ENCODE measurements at regions not wholly inside any gene's neighbourhood (a gene's known extent, or its start where the extent isn't known, plus 50 kb on each side); places are given as distances from the start of the nearest gene placed in this dataset.

- H3K27me3 Mint-ChIP-seq (ENCODE audit: unreplicated experiment): peaks cover 1% of the 10 kb centered on the region
- peaks cover 1% of the 10 kb centered on the region for H3K9me3 Mint-ChIP-seq (ENCODE audit: unreplicated experiment)
- peaks cover 6% of the 10 kb centered on the region for H3K36me3 Mint-ChIP-seq (ENCODE audit: unreplicated experiment)
- DNase-seq: no peak
- no peak for TF ChIP-seq CTCF (IDR thresholded peaks at IDR 0.05; ENCODE audit: partially characterized antibody, unreplicated experiment)
- no peak overlapping the region for H3K4me3 Mint-ChIP-seq (ENCODE audit: unreplicated experiment)
- no peak overlapping the region for H3K27ac Mint-ChIP-seq (ENCODE audit: unreplicated experiment)
- no peaks in the 10 kb centered on the region for H3K4me1 Mint-ChIP-seq (ENCODE audit: low read depth, unreplicated experiment)
These were observed 193.0 kb upstream of the SNX19 start for GRCh38 chr11:131109257-131109656.

- H3K4me3 Mint-ChIP-seq (ENCODE audit: unreplicated experiment): no peak overlapping the region
These were observed 193.5 kb upstream of the SNX19 start for GRCh38 chr11:131109790-131110189.

GRCh38 chr11:131111775-131112174 is 195.5 kb upstream of the SNX19 start:
- no peak for TF ChIP-seq CTCF (IDR thresholded peaks at IDR 0.05; ENCODE audit: partially characterized antibody, unreplicated experiment)
- peaks cover 3% of the 10 kb centered on the region for H3K27me3 Mint-ChIP-seq (ENCODE audit: unreplicated experiment)
- no peaks in the 10 kb centered on the region for H3K4me1 Mint-ChIP-seq (ENCODE audit: low read depth, unreplicated experiment)
- H3K27ac Mint-ChIP-seq (ENCODE audit: unreplicated experiment): no peak overlapping the region
- peaks cover 1% of the 10 kb centered on the region for H3K9me3 Mint-ChIP-seq (ENCODE audit: unreplicated experiment)
- no peak for DNase-seq
- H3K36me3 Mint-ChIP-seq (ENCODE audit: unreplicated experiment): peaks cover 6% of the 10 kb centered on the region
- no peak overlapping the region for H3K4me3 Mint-ChIP-seq (ENCODE audit: unreplicated experiment)

More at GRCh38 chr11:131109790-131110189, 193.5 kb upstream of the SNX19 start:
- Mint-ChIP-seq H3K4me1 (ENCODE audit: low read depth, unreplicated experiment) (no peaks in the 10 kb centered on the region), H3K9me3 (ENCODE audit: unreplicated experiment) (peaks cover 1% of the 10 kb centered on the region), H3K36me3 (ENCODE audit: unreplicated experiment) (peaks cover 6% of the 10 kb centered on the region), H3K27ac (ENCODE audit: unreplicated experiment) (no peak overlapping the region), H3K27me3 (ENCODE audit: unreplicated experiment) (peaks cover 1% of the 10 kb centered on the region)
- TF ChIP-seq CTCF (IDR thresholded peaks at IDR 0.05; ENCODE audit: partially characterized antibody, unreplicated experiment): no peak
- DNase-seq: no peak

GRCh38 chr11:131118247-131118646 is 202.0 kb upstream of the SNX19 start:
- H3K4me1 Mint-ChIP-seq (ENCODE audit: low read depth, unreplicated experiment): peaks cover 6% of the 10 kb centered on the region
- no peaks in the 10 kb centered on the region for H3K36me3 Mint-ChIP-seq (ENCODE audit: unreplicated experiment)
- H3K27me3 Mint-ChIP-seq (ENCODE audit: unreplicated experiment): peaks cover 2% of the 10 kb centered on the region
- no peaks in the 10 kb centered on the region for H3K9me3 Mint-ChIP-seq (ENCODE audit: unreplicated experiment)
- no peak overlapping the region for H3K4me3 Mint-ChIP-seq (ENCODE audit: unreplicated experiment)
- no peak for DNase-seq
- TF ChIP-seq CTCF (IDR thresholded peaks at IDR 0.05; ENCODE audit: partially characterized antibody, unreplicated experiment): no peak
- H3K27ac Mint-ChIP-seq (ENCODE audit: unreplicated experiment): no peak overlapping the region

GRCh38 chr11:131121426-131122333 is 205.4 kb upstream of the SNX19 start:
- DNase-seq: no peak
- TF ChIP-seq CTCF (IDR thresholded peaks at IDR 0.05; ENCODE audit: partially characterized antibody, unreplicated experiment): no peak
- H3K36me3 Mint-ChIP-seq (ENCODE audit: unreplicated experiment): no peaks in the 10 kb centered on the region
- H3K27me3 Mint-ChIP-seq (ENCODE audit: unreplicated experiment): no peaks in the 10 kb centered on the region
- H3K4me3 Mint-ChIP-seq (ENCODE audit: unreplicated experiment): no peak overlapping the region
- peaks cover 6% of the 10 kb centered on the region for H3K4me1 Mint-ChIP-seq (ENCODE audit: low read depth, unreplicated experiment)
- H3K27ac Mint-ChIP-seq (ENCODE audit: unreplicated experiment): no peak overlapping the region
- H3K9me3 Mint-ChIP-seq (ENCODE audit: unreplicated experiment): peaks cover 2% of the 10 kb centered on the region

Data from glutamatergic neuron (in vitro differentiated cells).